HS-27A (cell line): ENCODE measurements at regions not wholly inside any gene's neighbourhood (a gene's known extent, or its start where the extent isn't known, plus 50 kb on each side); places are given as distances from the start of the nearest gene placed in this dataset.
"Not testable (repeated sequence)": the region's sequence is repeated elsewhere in the genome, so short reads cannot be mapped to it uniquely, and the experiment has no call there.

Experiments used
- DNase-seq: peaks from one replicate; pipeline ENCODE4 v3.0.0-alpha.2; 2012; ENCODE audit warnings: low read depth, missing footprints

DNA sequence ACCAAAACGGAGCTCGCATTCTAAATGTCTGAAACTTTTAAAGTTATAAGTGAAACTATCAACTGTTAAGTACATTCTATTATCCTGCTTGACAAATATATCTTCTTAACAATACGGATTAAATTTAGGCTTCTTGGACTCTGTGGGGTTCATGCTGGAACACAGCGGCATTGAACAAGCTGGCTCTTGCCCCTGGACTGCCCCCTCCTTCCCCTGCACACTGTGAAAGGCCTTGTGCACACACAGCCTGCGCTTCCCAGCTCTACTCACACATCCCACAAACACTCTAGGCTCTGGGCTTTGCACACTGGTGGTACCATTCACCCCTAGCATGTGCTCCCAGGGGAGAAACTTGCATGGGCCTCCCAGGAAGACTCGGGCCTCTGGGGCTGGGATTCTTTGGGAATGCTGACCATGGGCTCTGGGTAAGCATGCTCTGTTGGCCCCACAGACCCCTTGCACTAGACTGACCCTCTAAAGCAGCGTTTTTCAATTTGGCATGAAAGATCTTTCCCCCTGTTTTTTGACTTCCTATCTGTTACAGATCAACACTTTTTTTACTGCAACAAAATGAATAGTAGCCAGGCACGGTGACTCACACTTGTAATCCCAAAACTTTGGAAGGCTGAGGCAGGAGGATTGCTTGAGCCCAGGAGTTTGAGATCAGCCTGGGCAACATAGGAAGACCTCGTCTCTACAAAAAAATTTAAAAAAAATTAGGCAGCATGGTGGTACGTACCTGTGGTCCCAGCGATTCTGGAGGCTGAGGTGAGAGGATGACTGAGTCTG, 96.2 kb upstream of the CPM start:
- no peak for DNase-seq

- DNase-seq, result no peak
Observed at GRCh38 chr12:69030321-69030720, 97.3 kb upstream of the CPM start.

GRCh38 chr12:69036533-69036932, 103.6 kb upstream of the CPM start:
- DNase-seq, result no peak

- DNase-seq, result no peak
Observed at GRCh38 chr12:69036999-69037398, 104.0 kb upstream of the CPM start.

- DNase-seq, result no peak
Observed at GRCh38 chr12:69039911-69040310, 106.9 kb upstream of the CPM start.

DNA sequence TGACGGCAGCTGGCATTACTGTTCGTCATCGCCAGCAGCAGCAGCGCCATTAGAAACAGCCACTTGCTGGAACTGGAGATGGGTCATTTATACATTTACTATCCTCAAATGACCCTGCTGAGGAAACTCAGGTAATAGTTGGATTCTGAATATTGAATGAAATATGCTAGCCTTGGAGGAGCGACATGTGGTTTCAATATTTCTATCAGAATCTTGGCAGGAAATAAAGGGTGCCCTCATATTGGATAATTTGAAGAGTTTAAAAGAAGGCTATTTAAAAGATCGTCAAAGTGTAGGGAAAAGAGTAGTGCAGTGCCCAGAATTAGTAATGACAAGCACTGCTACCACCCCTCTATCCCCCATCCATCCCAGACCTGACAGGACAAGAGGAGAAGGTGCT, 109.6 kb upstream of the CPM start:
- DNase-seq, result no peak

DNA sequence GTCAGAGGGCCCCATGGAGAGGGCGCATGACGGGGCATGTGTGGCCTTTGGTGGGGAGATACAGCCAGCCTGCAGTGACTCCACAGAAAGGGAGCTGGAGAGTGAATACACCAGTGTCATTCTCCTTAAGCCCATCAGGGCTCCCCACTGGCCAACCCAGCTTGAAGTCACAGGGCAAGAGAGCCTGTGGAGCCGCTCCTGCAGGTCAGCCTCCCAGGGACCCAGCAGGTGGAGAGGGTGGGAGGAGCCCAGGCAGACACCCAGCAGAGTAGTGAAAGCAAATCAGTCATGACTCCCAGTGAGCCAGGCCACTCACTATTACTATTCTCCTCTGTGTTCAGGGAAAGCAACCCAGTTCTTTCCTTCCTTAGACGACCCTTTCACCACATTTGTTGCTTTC, 110.0 kb upstream of the CPM start:
- no peak for DNase-seq

GRCh38 chr12:69044887-69045286, 111.9 kb upstream of the CPM start:
- DNase-seq, result no peak

GRCh38 chr12:69045430-69045829, 112.5 kb upstream of the CPM start:
- DNase-seq, result no peak

DNA sequence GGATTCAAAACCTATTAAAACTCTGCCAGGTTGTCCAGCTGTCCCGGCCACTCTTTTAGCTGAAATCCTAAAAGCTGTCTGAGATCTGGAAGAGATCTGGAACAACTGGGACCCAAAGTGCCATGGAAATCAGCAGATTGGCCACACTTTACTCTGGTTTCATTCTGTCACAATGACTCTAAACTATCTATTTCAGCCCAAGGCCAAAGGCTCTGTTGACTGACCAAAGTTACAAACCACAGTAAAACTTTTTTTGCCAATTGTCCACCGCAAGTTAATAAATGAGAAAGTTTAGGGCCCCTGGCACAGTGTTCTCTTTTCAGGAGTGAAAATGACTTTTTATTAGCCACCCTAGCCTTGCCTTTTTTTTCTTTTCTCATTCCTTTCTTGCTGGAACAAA, 113.4 kb upstream of the CPM start:
- no peak for DNase-seq

- no peak for DNase-seq
Observed at GRCh38 chr12:69046920-69047319, 113.9 kb upstream of the CPM start.

DNA sequence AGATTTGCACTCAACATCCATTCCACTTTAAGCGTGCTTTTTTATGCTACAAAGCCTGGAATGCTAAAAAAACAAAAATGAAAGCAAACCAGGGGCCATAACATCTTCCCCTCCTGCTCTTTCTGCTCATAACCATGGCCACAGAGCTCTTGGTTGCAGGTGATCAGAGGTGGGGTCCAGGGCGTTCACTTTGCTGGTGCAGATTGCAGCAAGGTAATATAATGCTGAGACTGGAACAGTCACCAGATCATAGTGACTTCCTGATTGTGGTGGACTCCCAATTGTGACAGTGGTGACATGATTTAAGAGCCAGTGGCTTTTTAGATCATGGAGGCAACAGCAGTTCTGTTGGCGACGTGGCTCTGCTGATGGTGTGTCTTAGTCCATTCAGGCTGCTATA, 115.0 kb upstream of the CPM start:
- DNase-seq, result no peak

- not testable (repeated sequence) for DNase-seq
Observed at GRCh38 chr12:69049855-69050254, 116.9 kb upstream of the CPM start.

GRCh38 chr12:69052613-69053408, 119.8 kb upstream of the CPM start:
- peak; percentile 85 for DNase-seq

DNA sequence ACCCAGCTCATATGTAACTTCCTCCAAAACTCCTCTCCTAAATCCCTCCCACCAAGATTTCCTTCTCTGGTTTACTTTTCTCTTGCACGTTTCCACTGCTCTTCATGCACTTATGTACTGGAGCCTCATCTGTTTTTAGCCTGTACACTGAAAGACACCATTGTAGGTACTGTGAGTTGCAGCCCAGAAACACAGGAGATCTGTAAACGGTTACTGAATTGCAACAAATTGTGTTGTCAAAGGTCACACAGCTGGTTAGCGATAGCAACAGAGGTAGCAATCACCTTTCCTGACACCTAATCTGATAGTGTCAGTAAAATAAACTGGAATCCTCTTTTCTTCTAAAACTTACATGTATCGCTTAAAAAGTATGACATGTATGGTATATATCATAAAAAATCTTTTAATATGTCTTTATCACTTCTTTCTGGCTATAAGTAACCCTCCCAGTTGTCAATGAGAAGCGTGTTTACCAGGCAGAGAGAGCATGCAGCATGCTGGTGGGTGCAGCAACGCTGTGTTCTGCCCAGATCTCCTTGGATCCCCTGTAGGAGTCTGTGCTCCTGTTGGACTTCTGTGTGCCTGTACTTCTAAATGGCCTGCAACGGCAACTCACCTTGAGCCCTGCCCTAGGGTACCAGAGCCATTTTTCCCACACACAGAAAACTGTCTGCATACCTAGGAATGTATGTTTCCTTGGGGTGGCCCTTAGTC, 121.5 kb upstream of the CPM start:
- DNase-seq, result no peak

DNA sequence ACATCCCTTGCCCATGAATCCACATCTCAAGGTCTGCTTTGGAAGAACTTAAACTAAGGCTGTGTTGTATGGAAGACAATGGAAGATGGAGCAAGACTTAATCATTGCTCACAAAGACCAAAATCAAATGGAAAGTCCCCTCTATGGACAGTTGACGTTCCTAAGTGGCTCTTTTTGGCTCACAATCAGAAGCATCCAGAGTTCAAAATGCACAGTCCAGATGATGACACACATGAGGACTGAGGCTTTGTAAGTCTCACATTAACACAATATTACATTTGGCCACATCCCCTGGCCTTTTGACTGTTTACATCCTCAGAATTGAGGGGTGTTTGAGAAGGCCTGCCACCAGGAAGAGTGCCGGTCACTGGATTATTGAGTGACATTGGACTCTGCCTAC, 122.3 kb upstream of the CPM start:
- DNase-seq, result no peak

GRCh38 chr12:69055706-69056105, 122.7 kb upstream of the CPM start:
- DNase-seq, result no peak

DNA sequence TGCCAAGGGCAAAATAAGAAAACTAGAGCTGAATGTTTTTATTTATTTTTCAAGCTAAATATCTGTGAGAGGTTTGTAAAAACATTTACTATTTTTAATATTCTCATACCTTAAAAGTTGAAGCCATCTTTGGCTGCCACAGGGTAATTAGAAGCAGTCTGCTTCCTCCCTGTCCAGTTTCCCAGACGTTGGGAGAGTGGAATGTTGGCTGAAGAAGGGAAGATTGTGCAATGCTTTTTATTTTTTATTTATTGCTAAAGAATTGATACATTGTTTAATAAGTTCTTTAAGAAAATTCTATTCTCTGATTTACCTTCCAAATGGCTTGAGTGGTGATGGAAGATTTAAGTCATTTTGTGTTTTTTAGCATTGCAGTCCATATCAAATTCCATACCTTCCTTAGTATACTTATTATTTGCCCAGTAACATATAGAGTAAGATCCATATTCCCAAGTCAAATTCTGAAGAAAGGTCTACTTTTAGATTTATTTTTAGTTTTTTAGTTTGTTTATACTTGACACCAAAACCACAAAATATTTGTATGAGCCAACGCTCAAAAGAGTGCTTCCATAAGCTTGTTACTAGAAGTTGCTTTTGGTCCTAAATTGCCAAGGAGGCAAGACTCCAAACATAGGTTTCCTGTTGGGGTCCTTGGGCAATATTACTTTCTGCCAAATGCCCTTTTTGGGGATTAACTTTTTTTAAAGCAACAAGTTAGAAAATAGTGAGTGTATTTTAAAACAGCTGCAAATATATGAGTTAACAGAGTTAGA, 124.0 kb upstream of the CPM start:
- no peak for DNase-seq

DNA sequence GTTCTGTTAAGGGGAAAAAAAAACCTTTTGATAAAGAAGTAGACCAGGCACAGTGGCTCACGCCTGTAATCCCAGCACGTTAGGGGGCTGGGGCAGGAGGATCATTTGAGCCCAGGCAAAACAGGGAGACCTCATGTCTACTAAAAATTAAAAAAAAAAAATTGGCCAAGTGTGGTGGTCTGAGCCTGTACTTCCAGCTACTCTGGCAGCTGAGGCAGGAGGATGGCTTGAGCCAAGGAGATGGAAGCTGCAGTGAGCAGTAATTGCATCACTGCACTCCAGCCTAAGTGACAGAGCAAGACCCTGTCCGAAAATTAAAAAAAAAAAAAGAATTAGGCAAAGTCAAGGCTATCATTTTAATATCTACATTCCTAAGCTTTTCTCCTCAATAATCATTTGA, 124.8 kb upstream of the CPM start:
- DNase-seq, result no peak

GRCh38 chr12:69059465-69060457, 126.8 kb upstream of the CPM start:
- peak; percentile 77 for DNase-seq

DNA sequence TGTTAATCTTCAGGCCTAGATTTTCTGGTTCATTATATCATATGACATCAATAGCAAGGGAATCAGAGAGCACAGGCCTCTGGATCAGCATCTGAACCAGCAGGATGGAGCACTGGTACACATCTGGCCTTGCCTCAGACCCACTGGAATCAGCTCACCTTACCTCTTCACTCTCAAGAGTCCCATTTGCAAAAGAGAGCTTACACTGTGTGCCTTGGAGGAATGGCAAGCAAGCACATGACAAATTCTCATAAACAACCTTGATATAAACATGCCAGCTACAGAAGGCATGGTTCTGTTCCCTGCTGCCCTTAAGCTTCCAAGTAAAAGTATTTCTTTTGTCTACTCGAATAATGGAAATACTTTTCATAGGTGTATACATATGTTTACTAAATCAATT, 128.6 kb upstream of the CPM start:
- DNase-seq, result no peak
